Activated CD8-positive, alpha-beta T cell treated with anti-CD3 and anti-CD28 coated beads for 36 hours (primary cell): ENCODE measurements at regions not wholly inside any gene's neighbourhood (a gene's known extent, or its start where the extent isn't known, plus 50 kb on each side); places are given as distances from the start of the nearest gene placed in this dataset.

Source experiments
- ATAC-seq: fragments of 200-7000 bp; cut with Tn5 transposase; one replicate; pipeline ENCODE4 v1.10.0; 2021; ENCODE audit warnings: mild to moderate bottlenecking, moderate library complexity
- CTCF ChIA-PET: fragments of 350-600 bp; sonication (Branson Sonifier 250); formaldehyde crosslinking; loops from one replicate; lab custom pipeline; 2021; ENCODE audit warnings: antibody characterized with exemption; lab: Charles Lee
- POLR2A ChIA-PET: fragments of 350-600 bp; sonication (Branson Sonifier 250); formaldehyde crosslinking; loops from one replicate; lab custom pipeline; 2021; ENCODE audit warnings: antibody characterized with exemption; lab: Charles Lee
- DNase-seq: peaks from one replicate; pipeline ENCODE4 v3.0.0-alpha.2; 2020
- H3K27ac Mint-ChIP-seq: one replicate; pipeline ENCODE4 v1.8.0; 2021; ENCODE audit warnings: mild to moderate bottlenecking, mixed read lengths
- H3K27me3 Mint-ChIP-seq: one replicate; pipeline ENCODE4 v1.8.0; 2021; ENCODE audit warnings: mixed read lengths
- H3K36me3 Mint-ChIP-seq: one replicate; pipeline ENCODE4 v1.8.0; 2021; ENCODE audit warnings: low read depth, mixed read lengths
- H3K4me1 Mint-ChIP-seq: one replicate; pipeline ENCODE4 v1.8.0; 2021; ENCODE audit warnings: low read depth, mixed read lengths
- H3K4me3 Mint-ChIP-seq: one replicate; pipeline ENCODE4 v1.8.0; 2021; ENCODE audit warnings: mild to moderate bottlenecking, moderate library complexity, mixed read lengths
- H3K9me3 Mint-ChIP-seq: one replicate; pipeline ENCODE4 v1.8.0; 2021; ENCODE audit warnings: mixed read lengths
- intact Hi-C: fragments of 100-400 bp; cut with micrococcal nuclease; formaldehyde crosslinking; loops from one replicate; pipeline ENCODE4 v1.10.0; 2022
- TF ChIP-seq, protein P1 (sequence below): fragments of 200-600 bp; IDR thresholded peaks from one replicate; pipeline ENCODE4 v1.8.0; 2022; ENCODE audit warnings: antibody characterized with exemption, mild to moderate bottlenecking

DNA sequence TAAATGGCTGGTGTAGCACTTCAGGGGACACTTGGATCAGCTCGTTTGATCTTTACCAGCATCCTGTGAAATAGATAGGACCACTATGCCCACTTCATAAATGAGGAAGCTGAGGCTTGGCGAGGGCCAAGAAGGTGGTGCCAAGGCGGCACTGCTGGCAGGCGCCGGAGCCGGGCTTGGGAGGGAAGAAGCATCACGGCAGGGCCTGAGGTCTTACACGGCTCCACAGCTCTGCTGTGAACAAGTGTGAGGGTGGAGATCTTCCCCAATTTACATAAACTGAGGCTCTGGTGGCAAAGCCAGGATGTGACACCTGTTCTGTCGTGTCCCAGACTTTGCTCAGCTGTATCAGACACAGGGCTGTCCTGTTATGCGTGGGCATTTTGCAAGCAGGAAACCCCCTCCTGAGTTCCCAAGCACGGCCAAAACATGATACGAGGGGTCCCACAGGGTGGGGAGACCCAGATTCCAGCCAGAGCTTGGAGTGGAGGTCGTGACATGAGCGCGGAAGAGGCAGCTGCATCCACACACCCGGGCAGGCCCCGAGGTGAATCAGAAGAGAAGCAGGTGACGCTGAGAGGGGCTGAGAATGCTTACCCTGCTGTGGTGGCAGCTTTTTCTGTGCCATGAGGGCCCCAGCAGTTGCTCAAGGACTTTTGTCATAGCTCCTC is 117.5 kb upstream of the BOD1 start:
- TF ChIP-seq, protein P1, sequence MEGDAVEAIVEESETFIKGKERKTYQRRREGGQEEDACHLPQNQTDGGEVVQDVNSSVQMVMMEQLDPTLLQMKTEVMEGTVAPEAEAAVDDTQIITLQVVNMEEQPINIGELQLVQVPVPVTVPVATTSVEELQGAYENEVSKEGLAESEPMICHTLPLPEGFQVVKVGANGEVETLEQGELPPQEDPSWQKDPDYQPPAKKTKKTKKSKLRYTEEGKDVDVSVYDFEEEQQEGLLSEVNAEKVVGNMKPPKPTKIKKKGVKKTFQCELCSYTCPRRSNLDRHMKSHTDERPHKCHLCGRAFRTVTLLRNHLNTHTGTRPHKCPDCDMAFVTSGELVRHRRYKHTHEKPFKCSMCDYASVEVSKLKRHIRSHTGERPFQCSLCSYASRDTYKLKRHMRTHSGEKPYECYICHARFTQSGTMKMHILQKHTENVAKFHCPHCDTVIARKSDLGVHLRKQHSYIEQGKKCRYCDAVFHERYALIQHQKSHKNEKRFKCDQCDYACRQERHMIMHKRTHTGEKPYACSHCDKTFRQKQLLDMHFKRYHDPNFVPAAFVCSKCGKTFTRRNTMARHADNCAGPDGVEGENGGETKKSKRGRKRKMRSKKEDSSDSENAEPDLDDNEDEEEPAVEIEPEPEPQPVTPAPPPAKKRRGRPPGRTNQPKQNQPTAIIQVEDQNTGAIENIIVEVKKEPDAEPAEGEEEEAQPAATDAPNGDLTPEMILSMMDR: no peak
- CTCF ChIA-PET: no interaction called here
- DNase-seq (no peak), ATAC-seq (no peak)
- Mint-ChIP-seq H3K4me3 (no peak overlapping the region), H3K27me3 (no peaks in the 10 kb centered on the region), H3K36me3 (no peaks in the 10 kb centered on the region), H3K27ac (no peak overlapping the region), H3K9me3 (no peaks in the 10 kb centered on the region), H3K4me1 (no peaks in the 10 kb centered on the region)
- intact Hi-C loops: no loop called here
- POLR2A ChIA-PET: interaction anchor here (1.1 kb wide), 1 partner anchor 118 kb away, joined by 3 read pairs; the partner anchor contains the start of gene BOD1

DNA sequence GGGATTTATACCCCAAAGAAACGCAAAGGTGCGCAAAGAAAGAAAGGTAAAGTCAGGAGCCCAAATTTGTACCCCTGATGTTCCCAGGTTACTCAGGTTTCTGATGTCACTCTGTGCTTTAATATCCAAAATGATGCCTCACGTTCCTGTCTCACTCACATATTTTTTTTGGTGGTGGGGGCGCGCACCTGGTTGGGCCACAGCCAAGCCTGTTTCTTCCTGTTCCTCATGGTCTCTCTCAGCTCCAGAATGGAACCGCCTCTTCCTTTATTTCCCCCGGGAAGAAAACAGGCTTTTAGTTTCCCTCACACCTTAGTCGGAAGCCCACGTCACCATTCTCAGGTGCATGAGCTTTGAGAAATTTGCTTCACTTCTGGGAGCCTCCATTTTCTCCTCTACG is 118.3 kb upstream of the BOD1 start:
- ATAC-seq (no peak), DNase-seq (no peak)
- Mint-ChIP-seq H3K9me3 (no peaks in the 10 kb centered on the region), H3K4me3 (no peak overlapping the region), H3K36me3 (no peaks in the 10 kb centered on the region), H3K27me3 (no peaks in the 10 kb centered on the region), H3K4me1 (no peaks in the 10 kb centered on the region), H3K27ac (no peak overlapping the region)
- ChIA-PET CTCF (no interaction called here), POLR2A (no interaction called here)
- intact Hi-C loops: no loop called here
- TF ChIP-seq, protein P1: no peak

DNA sequence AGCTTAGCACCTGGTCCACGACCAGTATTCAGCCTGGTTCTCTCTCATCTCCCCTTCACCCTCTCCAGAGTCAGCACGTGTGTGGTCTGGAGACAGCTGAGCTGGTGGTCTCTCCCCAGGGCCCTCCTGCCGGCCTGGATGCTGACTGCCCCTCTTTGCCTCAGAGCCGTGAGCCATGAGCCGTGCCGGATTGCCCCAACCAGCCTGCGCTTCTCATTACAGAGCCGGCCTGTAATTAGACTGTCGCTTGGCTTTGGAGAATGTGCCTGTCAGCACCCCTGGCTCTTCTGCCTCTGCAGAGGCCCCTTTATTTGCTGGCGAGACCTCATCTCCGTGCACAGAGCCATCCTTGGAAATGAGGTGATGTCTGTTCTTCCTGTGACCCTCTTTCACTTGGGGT is 118.7 kb upstream of the BOD1 start:
- no peak overlapping the region for H3K4me3 Mint-ChIP-seq
- H3K36me3 Mint-ChIP-seq: no peaks in the 10 kb centered on the region
- H3K9me3 Mint-ChIP-seq: no peaks in the 10 kb centered on the region
- H3K4me1 Mint-ChIP-seq: no peaks in the 10 kb centered on the region
- ChIA-PET CTCF (no interaction called here), POLR2A (no interaction called here)
- TF ChIP-seq, protein P1: no peak
- no peak for DNase-seq
- intact Hi-C loops: no loop called here
- H3K27me3 Mint-ChIP-seq: no peaks in the 10 kb centered on the region
- no peak for ATAC-seq
- H3K27ac Mint-ChIP-seq: no peak overlapping the region

DNA sequence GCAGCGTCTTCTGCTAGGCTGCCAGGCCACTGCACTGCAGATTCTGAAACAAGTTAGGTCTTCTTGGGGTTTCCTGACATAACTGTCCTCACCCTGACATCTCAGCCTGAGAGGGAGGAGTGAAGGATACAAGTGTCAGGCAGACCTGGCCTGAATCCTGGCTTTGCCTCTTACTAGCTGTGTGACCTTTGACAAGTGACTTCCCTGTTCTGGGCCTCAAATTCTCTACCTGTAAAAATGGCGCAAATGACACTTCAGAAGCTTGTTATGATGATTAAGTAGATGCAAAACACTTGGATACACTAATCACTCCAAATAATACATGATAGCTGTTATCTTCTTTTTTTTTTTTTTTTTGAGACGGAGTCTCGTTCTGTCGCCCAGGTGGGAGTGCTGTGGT is 119.2 kb upstream of the BOD1 start:
- no peak overlapping the region for H3K4me3 Mint-ChIP-seq
- H3K27ac Mint-ChIP-seq: no peak overlapping the region
- ATAC-seq (no peak), DNase-seq (no peak)
- TF ChIP-seq, protein P1: no peak
- H3K27me3 Mint-ChIP-seq: no peaks in the 10 kb centered on the region
- intact Hi-C loops: no loop called here
- H3K9me3 Mint-ChIP-seq: no peaks in the 10 kb centered on the region
- H3K36me3 Mint-ChIP-seq: no peaks in the 10 kb centered on the region
- CTCF ChIA-PET: no interaction called here
- no peaks in the 10 kb centered on the region for H3K4me1 Mint-ChIP-seq
- POLR2A ChIA-PET: no interaction called here

DNA sequence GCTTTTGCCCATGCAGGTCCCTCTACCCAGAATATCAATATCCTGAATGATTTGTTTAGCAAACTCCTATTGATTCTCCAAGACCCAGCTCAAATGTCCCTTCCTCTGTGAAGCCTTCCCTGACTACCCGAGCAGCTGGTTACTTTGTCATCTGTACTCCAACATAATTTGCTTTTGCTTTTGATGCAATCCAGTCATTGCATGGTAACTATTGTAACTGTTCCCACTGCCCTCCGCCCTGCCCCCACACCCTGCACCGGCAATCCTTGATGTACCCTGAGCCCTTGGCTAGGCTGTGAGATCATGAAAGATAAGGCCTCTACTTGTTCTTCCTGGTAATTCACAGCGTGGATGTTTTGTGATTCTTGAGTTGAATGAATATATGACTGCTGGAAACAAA is 119.9 kb upstream of the BOD1 start:
- H3K27me3 Mint-ChIP-seq: no peaks in the 10 kb centered on the region
- CTCF ChIA-PET: no interaction called here
- DNase-seq: no peak

More for the DNA sequence above, 119.9 kb upstream of the BOD1 start:
- intact Hi-C loops: no loop called here
- no peak overlapping the region for H3K4me3 Mint-ChIP-seq
- no peak for ATAC-seq
- TF ChIP-seq, protein P1: no peak
- no peaks in the 10 kb centered on the region for H3K9me3 Mint-ChIP-seq
- POLR2A ChIA-PET: no interaction called here
- H3K27ac Mint-ChIP-seq: no peak overlapping the region
- no peaks in the 10 kb centered on the region for H3K4me1 Mint-ChIP-seq
- no peaks in the 10 kb centered on the region for H3K36me3 Mint-ChIP-seq
